IPS-18c (cell line): ENCODE measurements at regions not wholly inside any gene's neighbourhood (a gene's known extent, or its start where the extent isn't known, plus 50 kb on each side); places are given as distances from the start of the nearest gene placed in this dataset.

Experiments
- H3K4me3 ChIP-seq: 2 replicates; pipeline ENCODE4 v1.7.0; 2013; ENCODE audit warnings: low read depth, mild to moderate bottlenecking, low read length, moderate library complexity; ENCODE audit not compliant: insufficient read depth
- H3K9me3 ChIP-seq: one replicate; pipeline ENCODE4 v1.6.1; 2013; ENCODE audit warnings: mild to moderate bottlenecking, low read length, moderate library complexity; ENCODE audit not compliant: control insufficient read depth, insufficient read depth

DNA sequence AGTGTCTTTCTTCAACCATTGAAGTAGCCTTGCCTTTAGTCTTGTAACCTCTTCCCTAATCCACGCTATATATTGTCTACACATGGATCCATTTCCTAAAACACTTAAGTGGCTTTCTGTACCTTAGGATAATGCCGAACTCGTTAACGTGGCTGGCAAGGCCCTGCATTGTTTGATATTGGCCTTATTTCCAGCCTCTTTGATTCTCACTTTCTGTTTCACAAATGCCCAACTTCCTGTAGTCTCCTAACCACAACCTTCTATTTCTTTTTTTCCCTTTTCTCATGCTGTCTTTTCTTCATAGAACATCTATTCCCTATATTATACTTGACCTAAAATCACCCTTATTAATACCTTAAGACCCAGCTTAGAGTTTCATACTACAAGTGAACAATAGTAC is 536.0 kb downstream of the LMO4 start:
- Histone ChIP-seq H3K9me3 (no peaks in the 10 kb centered on the region), H3K4me3 (no peak overlapping the region)

DNA sequence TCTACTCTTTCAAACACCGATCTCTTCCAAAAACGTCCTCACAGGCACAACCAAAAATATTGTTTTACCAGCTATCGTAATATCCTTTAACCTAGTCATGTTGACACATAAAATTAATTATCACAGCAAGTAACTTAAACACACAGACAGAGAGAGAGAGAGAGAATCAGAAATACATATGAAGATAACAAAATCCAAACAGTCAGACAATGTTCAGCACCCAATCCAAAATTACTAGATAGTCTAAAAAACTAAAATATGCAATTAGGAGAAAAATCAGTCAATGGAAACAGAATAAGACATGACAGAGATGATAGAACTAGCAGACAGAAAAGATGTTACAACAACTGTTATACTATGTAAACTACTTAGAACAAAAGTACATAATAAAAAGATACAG is 537.7 kb downstream of the LMO4 start:
- Histone ChIP-seq H3K9me3 (no peaks in the 10 kb centered on the region), H3K4me3 (no peak overlapping the region)

DNA sequence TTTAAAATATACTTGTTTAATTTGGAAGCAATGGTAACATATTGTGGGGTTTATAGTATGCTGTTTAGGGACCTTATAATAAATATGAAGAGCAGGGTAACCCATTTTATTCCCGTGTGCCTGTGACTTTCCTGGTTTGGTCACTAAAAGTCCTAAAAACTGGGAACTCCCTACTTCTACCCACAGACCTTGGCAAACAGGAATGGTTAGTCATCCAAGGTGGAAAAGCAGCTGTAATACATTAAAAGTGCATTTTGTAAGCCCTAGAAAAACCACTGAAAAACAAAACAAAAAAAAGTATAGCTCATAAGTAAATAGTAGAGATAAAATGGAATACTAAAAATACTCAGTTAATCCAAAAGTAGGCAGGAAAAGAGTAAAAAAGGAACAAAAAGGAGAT is 538.9 kb downstream of the LMO4 start:
- no peak overlapping the region for H3K4me3 ChIP-seq
- no peaks in the 10 kb centered on the region for H3K9me3 ChIP-seq

DNA sequence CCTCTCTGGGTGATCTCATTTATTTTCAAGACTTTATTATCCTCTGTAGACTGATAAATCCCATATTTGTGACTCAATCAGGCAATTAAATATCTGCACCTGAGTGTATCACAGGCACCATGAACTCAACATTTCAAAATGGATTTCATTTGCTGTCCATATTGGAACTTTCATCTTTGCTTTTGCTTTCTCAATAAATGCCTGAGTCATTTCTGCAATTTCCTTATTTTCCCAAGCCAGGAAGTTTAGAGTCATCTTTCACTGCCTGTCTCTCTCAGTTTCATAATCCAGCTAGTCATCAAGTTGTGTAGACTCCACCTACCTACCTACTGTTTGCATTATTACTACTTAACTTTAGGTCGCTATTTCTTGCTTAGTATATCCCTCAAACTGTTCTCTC is 540.9 kb downstream of the LMO4 start:
- no peaks in the 10 kb centered on the region for H3K9me3 ChIP-seq
- H3K4me3 ChIP-seq = no peak overlapping the region

DNA sequence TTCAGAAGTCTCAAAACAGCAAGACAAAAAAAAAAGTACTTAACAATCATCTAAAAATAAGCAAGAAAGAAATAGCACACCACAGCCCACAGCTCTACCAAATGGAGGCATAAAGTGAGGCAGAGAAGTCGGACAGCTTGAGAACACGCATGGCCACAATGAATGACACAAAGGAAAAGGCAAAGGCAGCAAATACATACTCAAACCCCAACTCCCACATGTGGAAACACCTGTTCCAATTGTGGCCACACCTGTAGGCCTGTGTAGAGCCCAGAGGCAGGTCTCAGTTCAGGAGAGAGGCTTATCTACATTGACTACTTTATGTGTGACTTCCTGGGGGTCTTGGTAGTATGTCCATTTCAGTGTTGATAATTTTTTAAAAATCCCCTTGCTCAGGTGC is 543.5 kb downstream of the LMO4 start:
- Histone ChIP-seq H3K9me3 (no peaks in the 10 kb centered on the region), H3K4me3 (no peak overlapping the region)

GRCh38 chr1:87872692-87873091 is 544.0 kb downstream of the LMO4 start:
- Histone ChIP-seq H3K9me3 (no peaks in the 10 kb centered on the region), H3K4me3 (no peak overlapping the region)

DNA sequence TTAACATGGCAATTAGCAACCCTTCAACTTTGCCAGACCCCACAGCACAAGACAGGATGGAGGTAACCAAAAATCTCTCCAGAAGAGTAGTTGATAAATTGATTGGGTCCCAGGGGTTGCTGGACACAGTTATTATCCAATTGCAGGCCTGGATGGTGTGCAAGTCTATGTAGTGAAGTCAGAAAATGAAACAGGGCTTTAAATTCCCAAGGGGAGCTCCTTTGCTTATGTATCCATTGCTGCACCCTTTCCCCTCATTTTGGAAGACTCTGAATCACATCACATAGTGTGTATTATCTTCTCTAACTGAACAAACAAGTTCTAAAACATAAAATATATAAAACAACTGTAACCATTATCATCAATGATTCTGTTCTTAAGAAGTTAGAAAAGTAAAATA is 550.2 kb downstream of the LMO4 start:
- Histone ChIP-seq H3K4me3 (no peak overlapping the region), H3K9me3 (no peaks in the 10 kb centered on the region)

- H3K4me3 ChIP-seq = no peak overlapping the region
- H3K9me3 ChIP-seq = no peaks in the 10 kb centered on the region
These were observed 551.5 kb downstream of the LMO4 start for GRCh38 chr1:87880098-87880760.

DNA sequence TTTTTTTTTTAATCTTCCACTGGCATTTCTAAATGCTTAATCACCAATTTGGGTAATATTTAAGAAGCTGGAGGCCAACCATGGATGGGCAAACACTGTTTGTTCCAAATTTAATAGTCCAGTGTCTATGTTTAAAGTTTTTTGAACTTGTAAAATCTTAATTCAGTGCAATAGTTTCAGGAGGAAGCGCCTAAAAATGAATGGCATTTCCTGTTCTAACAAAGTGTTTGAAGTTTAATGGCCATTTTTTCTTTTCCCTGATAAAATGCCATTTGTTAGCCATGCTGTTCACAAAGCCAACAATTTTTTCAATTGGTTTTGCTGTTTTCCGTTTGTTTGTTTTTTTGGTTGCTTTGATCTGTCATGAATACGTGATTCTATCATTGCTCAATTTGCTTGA is 552.1 kb downstream of the LMO4 start:
- Histone ChIP-seq H3K9me3 (no peaks in the 10 kb centered on the region), H3K4me3 (no peak overlapping the region)

- Histone ChIP-seq H3K9me3 (no peaks in the 10 kb centered on the region), H3K4me3 (no peak overlapping the region)
These were observed 555.2 kb downstream of the LMO4 start for GRCh38 chr1:87883906-87884305.

DNA sequence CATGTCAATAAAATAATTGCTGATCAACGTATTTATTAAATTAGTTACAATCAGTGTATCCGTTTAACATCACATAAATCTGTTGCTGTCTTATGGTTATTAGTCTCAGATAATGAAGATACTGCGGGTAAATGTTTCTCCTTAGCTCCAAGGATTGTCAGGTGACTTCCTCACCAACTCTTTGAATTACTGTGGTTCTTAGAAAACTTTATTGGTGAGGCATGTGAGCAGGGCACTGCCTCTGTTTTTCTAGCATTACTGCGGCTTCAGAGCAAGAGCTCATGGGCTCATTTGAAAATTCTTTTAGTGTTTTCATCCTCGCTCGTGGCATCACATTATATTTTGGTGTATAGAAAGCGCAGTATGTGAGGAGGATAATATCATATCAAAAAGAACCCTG is 555.9 kb downstream of the LMO4 start:
- Histone ChIP-seq H3K9me3 (no peaks in the 10 kb centered on the region), H3K4me3 (no peak overlapping the region)

DNA sequence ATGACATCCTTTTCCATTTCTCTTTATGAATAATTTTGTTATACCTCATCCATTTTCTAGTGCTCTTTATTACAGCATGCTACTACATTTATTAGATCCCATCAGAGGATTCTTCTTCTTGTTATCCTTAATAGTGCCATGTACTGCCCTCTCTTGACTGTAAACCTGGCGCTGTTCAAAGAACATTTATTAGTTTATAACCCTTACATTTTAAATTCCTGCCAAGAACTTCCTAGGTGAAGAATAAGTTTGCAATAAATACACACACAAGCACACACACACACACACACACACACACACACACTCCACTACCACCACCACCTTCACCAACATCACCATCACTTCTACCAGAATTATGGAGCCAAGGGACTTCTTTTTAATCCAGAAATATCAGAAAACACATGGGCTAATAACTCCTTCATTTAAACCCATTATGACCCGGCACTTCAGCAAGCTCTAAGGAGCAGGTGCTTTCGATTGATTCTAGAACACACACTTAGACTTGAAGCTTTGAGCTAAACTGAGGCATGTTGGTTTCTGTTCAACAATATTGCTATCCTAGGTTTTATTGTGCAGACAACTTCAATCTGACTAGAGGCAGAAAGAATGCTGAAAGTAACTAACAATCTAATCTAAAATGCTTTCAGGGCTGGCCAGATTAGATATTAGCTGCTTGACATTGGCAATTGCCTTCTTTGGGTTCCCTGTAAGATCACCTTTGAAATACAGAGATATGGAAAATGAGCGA is 556.8 kb downstream of the LMO4 start:
- Histone ChIP-seq H3K9me3 (no peaks in the 10 kb centered on the region), H3K4me3 (no peak overlapping the region)

DNA sequence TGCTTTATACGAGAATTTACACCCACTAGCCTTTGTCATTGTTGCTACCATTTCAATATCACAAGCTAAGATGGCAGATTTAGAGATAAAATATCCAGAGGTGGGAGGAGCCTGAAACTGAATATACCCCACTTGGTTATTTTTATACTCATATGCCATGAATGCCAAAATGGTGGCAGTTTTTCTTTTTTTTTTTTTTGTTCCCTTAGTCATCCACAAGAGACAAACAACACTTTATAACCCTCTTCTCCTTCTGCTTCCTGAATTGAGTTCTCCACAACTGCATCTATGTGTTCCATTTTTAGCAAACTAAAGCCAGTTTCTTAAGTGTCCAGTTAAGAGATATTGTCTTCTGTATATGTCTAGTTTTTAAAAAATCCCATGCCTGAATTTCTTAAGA is 558.4 kb downstream of the LMO4 start:
- Histone ChIP-seq H3K9me3 (no peaks in the 10 kb centered on the region), H3K4me3 (no peak overlapping the region)

DNA sequence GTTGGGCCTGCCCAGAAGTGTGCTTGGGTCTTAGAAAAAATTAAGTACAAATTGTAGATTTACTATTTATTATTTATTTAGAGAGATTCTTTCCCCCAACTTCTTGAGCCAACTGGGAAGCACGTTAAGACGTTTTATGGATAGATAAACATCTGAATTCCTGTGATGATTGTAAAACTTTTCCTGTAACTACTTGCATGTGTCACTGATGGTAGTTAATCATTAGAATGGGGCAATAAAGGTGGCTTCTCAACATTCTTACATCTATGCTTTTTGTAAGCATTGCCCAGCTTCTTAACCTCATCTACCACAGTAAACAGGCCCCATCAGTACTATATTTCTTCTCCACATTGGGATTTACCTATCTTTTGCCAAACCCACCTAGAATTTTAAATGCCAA is 559.8 kb downstream of the LMO4 start:
- no peak overlapping the region for H3K4me3 ChIP-seq
- no peaks in the 10 kb centered on the region for H3K9me3 ChIP-seq

- H3K9me3 ChIP-seq = no peaks in the 10 kb centered on the region
- H3K4me3 ChIP-seq = no peak overlapping the region
These were observed 565.4 kb downstream of the LMO4 start for GRCh38 chr1:87894062-87894461.

DNA sequence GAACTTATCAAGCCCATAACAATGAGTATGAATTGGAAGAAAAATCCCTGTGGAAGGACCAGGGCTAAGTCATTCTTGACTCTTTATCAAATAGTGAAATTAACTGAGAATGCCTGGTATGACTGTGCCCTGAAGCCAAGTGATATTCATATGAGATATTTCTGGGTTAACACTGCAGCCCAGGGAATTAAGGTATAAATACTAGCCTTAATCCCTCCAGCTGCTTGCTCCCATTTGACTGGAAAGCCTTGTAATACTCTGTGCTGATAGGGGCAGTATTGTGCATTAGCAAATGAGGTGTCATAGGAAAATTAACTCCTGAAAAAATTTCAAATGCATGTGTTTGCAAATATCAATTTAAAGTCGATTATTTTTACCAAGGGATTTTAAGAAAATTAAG is 568.8 kb downstream of the LMO4 start:
- Histone ChIP-seq H3K9me3 (no peaks in the 10 kb centered on the region), H3K4me3 (no peak overlapping the region)

GRCh38 chr1:87898431-87898830 is 569.8 kb downstream of the LMO4 start:
- H3K4me3 ChIP-seq = no peak overlapping the region
- H3K9me3 ChIP-seq = no peaks in the 10 kb centered on the region

GRCh38 chr1:87899017-87899416 is 570.3 kb downstream of the LMO4 start:
- Histone ChIP-seq H3K9me3 (no peaks in the 10 kb centered on the region), H3K4me3 (no peak overlapping the region)

DNA sequence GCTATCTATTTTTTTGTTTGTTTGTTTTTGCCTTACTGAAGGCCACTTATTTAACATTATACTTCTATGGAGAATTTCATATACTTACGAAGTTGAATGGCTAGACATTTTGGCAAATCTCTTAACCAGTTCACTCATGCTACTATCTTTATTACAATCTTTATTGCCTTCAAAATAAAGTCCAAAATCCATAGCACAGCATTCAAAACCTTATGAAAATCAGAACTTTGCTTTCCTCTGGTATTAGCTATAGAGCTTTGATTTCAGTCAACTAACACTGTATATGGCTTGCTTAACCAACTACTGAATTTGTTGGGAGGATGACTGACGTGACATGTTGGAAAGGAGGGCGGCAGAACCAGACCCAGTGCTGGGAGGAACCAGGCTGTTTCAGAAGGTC is 571.1 kb downstream of the LMO4 start:
- H3K4me3 ChIP-seq = no peak overlapping the region
- H3K9me3 ChIP-seq = no peaks in the 10 kb centered on the region
